ENCODE measurements at regions not wholly inside any gene's neighbourhood (a gene's known extent, or its start where the extent isn't known, plus 50 kb on each side); places are given as distances from the start of the nearest gene placed in this dataset.

GRCh38 chr5:4551034-4551433 is 589.1 kb upstream of the ADAMTS16 start:
- Histone ChIP-seq H3K36me3 (ENCODE audit: control insufficient read depth, insufficient read depth, low read length) (no peaks in the 10 kb centered on the region), H3K4me1 (ENCODE audit: control insufficient read depth, insufficient read depth, low read length) (no peaks in the 10 kb centered on the region), H3K9me3 (ENCODE audit: control insufficient read depth, low read length) (no peaks in the 10 kb centered on the region), H3K4me3 (ENCODE audit: insufficient read depth, low read depth, low read length) (no peak overlapping the region), H3K27me3 (ENCODE audit: control insufficient read depth, insufficient read depth, low read length, poor library complexity, severe bottlenecking) (no peaks in the 10 kb centered on the region), H3K27ac (ENCODE audit: insufficient read depth, low read depth, low read length, poor library complexity, severe bottlenecking) (no peak overlapping the region)
- WGBS, 2 experiments = 96 to 98% methylated on average over 3 of the region's 3 CpGs

DNA sequence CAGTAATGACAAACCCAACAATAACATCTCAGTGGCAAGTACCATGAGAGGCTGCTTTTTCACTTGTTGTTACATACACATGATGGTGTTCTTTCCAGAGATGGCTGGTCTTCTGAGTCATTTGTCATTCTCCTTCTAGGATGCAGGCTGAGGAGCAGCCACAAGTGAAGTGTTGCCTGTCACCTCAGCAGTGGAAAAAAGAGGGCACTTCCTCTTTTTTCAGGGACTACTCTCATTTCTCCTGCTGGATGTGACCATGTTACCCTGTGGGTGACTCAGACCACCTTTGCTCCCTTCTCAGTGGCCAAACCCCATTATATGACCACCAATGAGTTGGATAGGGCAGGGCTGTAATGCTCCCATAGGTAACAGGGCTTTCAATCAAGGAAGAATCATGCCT is 587.0 kb upstream of the ADAMTS16 start:
- Histone ChIP-seq H3K36me3 (ENCODE audit: control insufficient read depth, insufficient read depth, low read length) (no peaks in the 10 kb centered on the region), H3K9me3 (ENCODE audit: control insufficient read depth, low read length) (no peaks in the 10 kb centered on the region), H3K4me3 (ENCODE audit: insufficient read depth, low read depth, low read length) (no peak overlapping the region), H3K4me1 (ENCODE audit: control insufficient read depth, insufficient read depth, low read length) (no peaks in the 10 kb centered on the region), H3K27me3 (ENCODE audit: control insufficient read depth, insufficient read depth, low read length, poor library complexity, severe bottlenecking) (no peaks in the 10 kb centered on the region), H3K27ac (ENCODE audit: insufficient read depth, low read depth, low read length, poor library complexity, severe bottlenecking) (no peak overlapping the region)

DNA sequence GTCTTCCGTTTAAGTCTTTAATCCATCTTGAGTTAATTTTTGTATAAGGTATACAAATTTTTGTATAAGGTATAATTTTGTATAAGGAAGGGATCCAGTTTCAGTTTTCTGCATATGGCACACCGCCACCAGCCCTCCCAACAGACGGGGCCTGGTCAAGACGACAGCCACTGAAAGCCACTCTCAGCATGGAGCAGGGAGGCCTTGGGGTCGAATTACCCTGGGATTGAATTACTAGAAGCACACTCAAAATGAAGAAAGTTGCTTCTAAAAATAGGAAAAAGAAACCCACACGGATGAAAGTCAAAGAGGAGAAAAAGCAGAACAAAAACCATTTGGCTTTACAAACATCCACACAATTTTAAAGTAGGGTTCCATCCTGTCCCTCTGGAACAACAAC is 586.2 kb upstream of the ADAMTS16 start:
- H3K36me3 ChIP-seq (ENCODE audit: control insufficient read depth, insufficient read depth, low read length) = no peaks in the 10 kb centered on the region
- no peaks in the 10 kb centered on the region for H3K27me3 ChIP-seq (ENCODE audit: control insufficient read depth, insufficient read depth, low read length, poor library complexity, severe bottlenecking)
- no peaks in the 10 kb centered on the region for H3K4me1 ChIP-seq (ENCODE audit: control insufficient read depth, insufficient read depth, low read length)
- WGBS, 2 experiments = 42 to 54% methylated on average over 6 of the region's 6 CpGs
- H3K27ac ChIP-seq (ENCODE audit: insufficient read depth, low read depth, low read length, poor library complexity, severe bottlenecking) = no peak overlapping the region
- no peaks in the 10 kb centered on the region for H3K9me3 ChIP-seq (ENCODE audit: control insufficient read depth, low read length)
- H3K4me3 ChIP-seq (ENCODE audit: insufficient read depth, low read depth, low read length) = no peak overlapping the region

DNA sequence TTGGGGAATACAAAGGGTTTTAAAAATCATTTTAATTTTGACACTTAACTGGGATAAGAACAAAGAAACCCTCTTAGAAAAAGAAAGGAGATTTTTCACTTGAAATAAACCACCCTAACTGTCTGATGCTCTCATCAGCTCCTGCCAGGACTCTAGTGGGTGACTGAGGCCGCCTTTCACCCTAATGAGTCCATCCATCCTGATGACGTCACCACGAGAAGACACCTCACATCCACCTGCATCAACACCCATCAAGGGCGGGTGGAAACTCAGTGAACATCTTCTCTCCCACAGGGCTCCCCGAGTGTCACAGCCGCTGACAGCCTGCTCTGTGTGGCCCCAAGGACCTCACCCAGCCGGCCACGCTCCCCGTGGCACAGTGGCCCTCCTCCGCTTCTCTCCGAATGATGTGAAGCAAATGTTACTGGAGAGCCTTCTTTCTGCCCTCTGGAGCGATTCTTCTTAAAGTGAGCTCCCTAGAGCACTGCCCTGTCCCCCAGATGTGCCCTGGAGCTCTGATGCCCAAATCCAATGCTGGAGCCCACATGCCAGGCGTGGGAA is 584.3 kb upstream of the ADAMTS16 start:
- H3K27me3 ChIP-seq (ENCODE audit: control insufficient read depth, insufficient read depth, low read length, poor library complexity, severe bottlenecking) = no peaks in the 10 kb centered on the region
- no peaks in the 10 kb centered on the region for H3K36me3 ChIP-seq (ENCODE audit: control insufficient read depth, insufficient read depth, low read length)
- H3K9me3 ChIP-seq (ENCODE audit: control insufficient read depth, low read length) = no peaks in the 10 kb centered on the region
- no peak overlapping the region for H3K27ac ChIP-seq (ENCODE audit: insufficient read depth, low read depth, low read length, poor library complexity, severe bottlenecking)
- WGBS, 2 experiments = 90 to 91% methylated on average over 13 of the region's 13 CpGs
- no peaks in the 10 kb centered on the region for H3K4me1 ChIP-seq (ENCODE audit: control insufficient read depth, insufficient read depth, low read length)
- no peak overlapping the region for H3K4me3 ChIP-seq (ENCODE audit: insufficient read depth, low read depth, low read length)

GRCh38 chr5:4561403-4561802 is 578.7 kb upstream of the ADAMTS16 start:
- Histone ChIP-seq H3K36me3 (ENCODE audit: control insufficient read depth, insufficient read depth, low read length) (no peaks in the 10 kb centered on the region), H3K27ac (ENCODE audit: insufficient read depth, low read depth, low read length, poor library complexity, severe bottlenecking) (no peak overlapping the region), H3K4me3 (ENCODE audit: insufficient read depth, low read depth, low read length) (no peak overlapping the region), H3K27me3 (ENCODE audit: control insufficient read depth, insufficient read depth, low read length, poor library complexity, severe bottlenecking) (no peaks in the 10 kb centered on the region), H3K9me3 (ENCODE audit: control insufficient read depth, low read length) (no peaks in the 10 kb centered on the region), H3K4me1 (ENCODE audit: control insufficient read depth, insufficient read depth, low read length) (no peaks in the 10 kb centered on the region)
- WGBS, 2 experiments = 80 to 81% methylated on average over 4 of the region's 4 CpGs

DNA sequence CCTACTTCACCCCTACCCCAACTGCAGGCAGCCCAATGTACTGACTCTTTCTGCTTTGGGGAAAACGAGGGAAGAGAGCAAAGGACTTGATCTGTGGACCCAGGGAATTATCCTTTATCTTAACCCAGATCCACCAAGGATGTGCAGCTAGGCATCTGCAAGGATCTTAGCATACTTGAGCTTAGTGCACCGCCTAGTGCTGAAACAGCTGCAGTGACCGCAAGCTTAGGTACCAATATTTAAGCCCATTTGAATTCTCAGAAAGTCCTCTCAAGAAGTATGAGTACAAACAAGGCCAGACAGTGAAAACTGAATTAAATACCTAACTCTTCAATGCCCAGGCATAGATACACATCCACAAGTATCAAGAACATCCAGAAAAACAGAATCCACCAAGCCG is 576.7 kb upstream of the ADAMTS16 start:
- no peaks in the 10 kb centered on the region for H3K27me3 ChIP-seq (ENCODE audit: control insufficient read depth, insufficient read depth, low read length, poor library complexity, severe bottlenecking)
- no peak overlapping the region for H3K4me3 ChIP-seq (ENCODE audit: insufficient read depth, low read depth, low read length)
- no peaks in the 10 kb centered on the region for H3K9me3 ChIP-seq (ENCODE audit: control insufficient read depth, low read length)
- H3K4me1 ChIP-seq (ENCODE audit: control insufficient read depth, insufficient read depth, low read length) = no peaks in the 10 kb centered on the region
- no peaks in the 10 kb centered on the region for H3K36me3 ChIP-seq (ENCODE audit: control insufficient read depth, insufficient read depth, low read length)
- WGBS, 2 experiments = 49 to 60% methylated on average over 4 of the region's 4 CpGs
- H3K27ac ChIP-seq (ENCODE audit: insufficient read depth, low read depth, low read length, poor library complexity, severe bottlenecking) = no peak overlapping the region

- Histone ChIP-seq H3K9me3 (ENCODE audit: control insufficient read depth, low read length) (peaks cover 3% of the 10 kb centered on the region), H3K27ac (ENCODE audit: insufficient read depth, low read depth, low read length, poor library complexity, severe bottlenecking) (no peak overlapping the region), H3K36me3 (ENCODE audit: control insufficient read depth, insufficient read depth, low read length) (no peaks in the 10 kb centered on the region), H3K4me1 (ENCODE audit: control insufficient read depth, insufficient read depth, low read length) (peaks cover 9% of the 10 kb centered on the region), H3K27me3 (ENCODE audit: control insufficient read depth, insufficient read depth, low read length, poor library complexity, severe bottlenecking) (no peaks in the 10 kb centered on the region), H3K4me3 (ENCODE audit: insufficient read depth, low read depth, low read length) (no peak overlapping the region)
- WGBS, 2 experiments = 68 to 93% methylated on average over 4 to 5 of the region's 5 CpGs
Observed at GRCh38 chr5:4570047-4570995, 569.8 kb upstream of the ADAMTS16 start.

- Histone ChIP-seq H3K4me1 (ENCODE audit: control insufficient read depth, insufficient read depth, low read length) (peaks cover 9% of the 10 kb centered on the region), H3K27me3 (ENCODE audit: control insufficient read depth, insufficient read depth, low read length, poor library complexity, severe bottlenecking) (no peaks in the 10 kb centered on the region), H3K4me3 (ENCODE audit: insufficient read depth, low read depth, low read length) (no peak overlapping the region), H3K9me3 (ENCODE audit: control insufficient read depth, low read length) (peaks cover 3% of the 10 kb centered on the region), H3K27ac (ENCODE audit: insufficient read depth, low read depth, low read length, poor library complexity, severe bottlenecking) (no peak overlapping the region), H3K36me3 (ENCODE audit: control insufficient read depth, insufficient read depth, low read length) (no peaks in the 10 kb centered on the region)
- WGBS, 2 experiments = 83 to 85% methylated on average over 7 of the region's 7 CpGs
Observed at GRCh38 chr5:4571248-4571948, 568.7 kb upstream of the ADAMTS16 start.

GRCh38 chr5:4572311-4573100 is 567.6 kb upstream of the ADAMTS16 start:
- H3K36me3 ChIP-seq (ENCODE audit: control insufficient read depth, insufficient read depth, low read length) = no peaks in the 10 kb centered on the region
- H3K27me3 ChIP-seq (ENCODE audit: control insufficient read depth, insufficient read depth, low read length, poor library complexity, severe bottlenecking) = no peaks in the 10 kb centered on the region
- H3K27ac ChIP-seq (ENCODE audit: insufficient read depth, low read depth, low read length, poor library complexity, severe bottlenecking) = no peak overlapping the region
- H3K4me3 ChIP-seq (ENCODE audit: insufficient read depth, low read depth, low read length) = no peak overlapping the region
- H3K4me1 ChIP-seq (ENCODE audit: control insufficient read depth, insufficient read depth, low read length) = peaks cover 9% of the 10 kb centered on the region
- WGBS, 2 experiments = 90 to 97% methylated on average over 6 of the region's 6 CpGs
- peaks cover 3% of the 10 kb centered on the region for H3K9me3 ChIP-seq (ENCODE audit: control insufficient read depth, low read length)

All from ectodermal cell (in vitro differentiated cells).